GM19328 (cell line): ENCODE measurements at regions not wholly inside any gene's neighbourhood (a gene's known extent, or its start where the extent isn't known, plus 50 kb on each side); places are given as distances from the start of the nearest gene placed in this dataset.
"Not testable (repeated sequence)": the region's sequence is repeated elsewhere in the genome, so short reads cannot be mapped to it uniquely, and the experiment has no call there.

Source experiments
- ATAC-seq: cut with Tn5 transposase; IDR thresholded peaks from one replicate; pipeline ENCODE4 v1.9.1; 2021; ENCODE audit warnings: mild to moderate bottlenecking, moderate library complexity; ENCODE audit not compliant: unreplicated experiment

DNA sequence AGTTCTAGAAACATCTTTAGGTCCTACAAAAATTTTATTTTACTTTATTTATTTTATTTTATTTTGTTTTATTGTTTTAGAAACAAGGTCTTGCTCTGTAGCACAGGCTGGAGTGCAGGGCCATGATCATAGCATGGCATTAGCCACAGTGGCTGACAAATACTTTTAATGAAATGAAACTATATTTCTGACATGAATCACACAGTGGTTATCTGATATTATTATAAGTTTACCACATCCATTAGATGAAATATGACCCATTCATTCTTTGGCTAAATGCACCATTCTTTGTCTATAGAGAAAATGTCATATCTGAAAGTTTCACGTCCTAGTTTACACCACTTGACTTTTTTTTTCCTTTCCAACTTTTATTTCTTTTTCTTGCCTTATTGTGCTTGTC, 613.4 kb upstream of the ADAMTS5 start:
- ATAC-seq, result no peak

DNA sequence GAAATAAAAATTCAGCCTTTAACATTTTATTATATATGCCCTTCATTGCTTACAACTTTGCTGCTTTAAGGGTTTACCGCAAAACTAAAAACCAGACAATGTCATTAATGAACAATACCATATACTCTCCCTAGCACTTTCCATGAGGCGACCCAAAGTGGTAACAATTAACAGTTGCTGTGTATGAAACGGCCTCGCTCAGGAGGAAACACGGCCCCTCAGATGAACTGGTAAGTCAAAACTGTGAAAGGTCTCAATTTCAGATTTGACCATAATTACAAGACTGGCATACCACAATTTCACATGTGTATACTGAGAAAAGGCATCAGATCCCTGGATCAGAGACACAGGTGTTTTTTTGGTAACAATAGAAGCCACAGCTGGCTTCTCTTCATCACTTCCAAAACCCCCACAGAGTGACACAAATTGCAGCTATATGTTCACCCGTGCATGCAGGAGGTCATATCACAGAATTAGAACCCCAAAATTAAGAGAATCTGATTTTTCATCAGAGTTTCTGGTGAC, 611.9 kb upstream of the ADAMTS5 start:
- ATAC-seq, result no peak

DNA sequence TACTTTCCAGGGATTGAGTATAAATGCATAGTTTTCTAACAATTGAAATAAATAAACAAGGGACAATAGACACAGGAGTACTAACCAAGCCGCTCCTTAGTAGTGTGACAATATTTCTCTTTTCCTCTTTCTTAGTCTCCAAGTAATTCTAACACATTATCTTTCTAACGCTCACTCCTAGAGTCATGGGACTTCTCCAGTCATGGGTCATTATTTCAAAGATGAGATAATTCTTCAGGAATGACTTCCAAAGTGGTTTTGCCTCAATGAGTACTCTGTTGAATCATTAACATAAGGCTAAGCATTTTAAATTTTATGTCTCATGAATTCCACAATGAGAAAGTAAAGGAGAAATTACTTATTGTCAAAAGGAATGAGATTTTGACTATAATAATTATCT, 605.8 kb upstream of the ADAMTS5 start:
- no peak for ATAC-seq

DNA sequence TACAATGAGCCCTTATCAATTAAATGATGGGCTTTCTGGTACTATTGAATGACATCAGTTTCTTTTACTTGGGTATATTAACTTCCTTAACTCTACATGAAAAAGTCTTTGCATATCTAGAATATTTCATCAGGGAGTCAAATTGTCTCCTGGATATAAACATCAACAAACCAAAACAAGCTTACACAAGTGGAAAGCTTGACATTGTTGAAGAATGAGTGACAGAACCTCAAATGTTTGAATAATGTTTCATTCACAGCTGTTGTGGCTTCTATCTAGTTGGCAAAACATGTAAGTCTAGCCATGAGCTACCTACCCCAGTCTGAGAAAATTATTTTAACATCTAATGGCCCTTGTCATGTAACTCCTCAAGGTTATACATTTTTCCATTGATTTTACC, 604.8 kb upstream of the ADAMTS5 start:
- ATAC-seq, result no peak

DNA sequence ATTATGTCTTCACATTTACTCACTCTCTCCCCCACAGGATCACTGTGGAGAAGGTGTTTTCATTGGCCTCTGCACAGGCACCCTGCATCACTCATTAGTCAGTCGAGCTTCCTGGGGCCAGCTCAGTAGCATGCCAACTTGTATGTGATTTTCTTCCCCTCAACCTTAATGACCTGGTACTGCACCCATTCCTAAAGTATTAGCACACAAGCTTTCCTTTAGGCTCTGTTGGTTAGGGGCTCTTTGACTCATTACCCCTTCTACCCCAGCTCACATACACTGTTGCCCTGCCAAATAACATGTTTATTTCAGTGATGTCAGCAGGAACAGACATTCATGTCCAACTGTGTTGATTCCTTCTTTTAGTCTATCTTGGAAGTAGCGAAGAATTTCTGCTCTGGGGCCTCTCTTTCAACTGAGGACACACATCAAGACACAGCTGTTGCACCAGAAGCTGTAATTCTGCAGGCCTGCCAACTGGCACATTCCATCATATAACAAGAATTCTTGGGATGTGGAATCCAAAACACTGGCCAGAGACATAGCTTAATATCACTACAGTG, 603.5 kb upstream of the ADAMTS5 start:
- ATAC-seq, result no peak

DNA sequence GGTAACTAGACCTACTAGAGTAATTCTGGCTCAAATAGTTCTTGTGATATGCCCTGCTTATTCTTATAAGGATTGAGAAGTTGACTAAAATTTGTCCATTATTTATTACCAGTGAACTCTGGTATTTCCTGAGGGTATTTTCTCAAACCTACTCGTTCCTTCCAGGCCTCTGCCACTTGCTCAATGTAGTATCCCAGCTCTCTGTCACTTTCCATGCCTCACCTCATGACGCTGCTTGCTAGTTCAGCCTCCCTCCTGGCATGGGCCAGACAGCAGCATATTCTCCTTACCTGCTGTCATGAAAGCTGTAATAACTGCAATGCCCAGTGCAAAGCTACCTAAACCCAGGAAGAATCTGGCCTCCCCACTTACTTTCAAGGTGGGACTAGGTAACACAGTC, 602.9 kb upstream of the ADAMTS5 start:
- no peak for ATAC-seq

DNA sequence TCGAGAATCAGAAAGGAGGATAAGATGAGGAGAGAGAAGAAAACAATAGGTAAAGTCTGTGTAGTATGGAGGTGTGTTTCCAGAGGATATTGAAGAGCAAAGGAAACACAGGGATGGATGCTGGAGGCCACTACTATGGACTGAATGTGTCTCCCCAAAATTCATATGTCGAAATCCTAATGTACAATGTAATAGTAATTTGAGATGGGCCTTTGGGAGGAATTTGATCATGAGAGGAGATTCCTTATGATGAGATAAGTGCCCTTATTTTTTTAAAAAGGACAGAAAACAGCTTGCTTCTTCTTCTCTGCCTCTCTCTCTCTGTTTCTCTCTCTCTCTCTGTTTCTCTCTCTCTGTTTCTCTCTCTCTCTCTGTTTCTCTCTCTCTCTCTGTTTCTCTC, 602.2 kb upstream of the ADAMTS5 start:
- ATAC-seq, result no peak

DNA sequence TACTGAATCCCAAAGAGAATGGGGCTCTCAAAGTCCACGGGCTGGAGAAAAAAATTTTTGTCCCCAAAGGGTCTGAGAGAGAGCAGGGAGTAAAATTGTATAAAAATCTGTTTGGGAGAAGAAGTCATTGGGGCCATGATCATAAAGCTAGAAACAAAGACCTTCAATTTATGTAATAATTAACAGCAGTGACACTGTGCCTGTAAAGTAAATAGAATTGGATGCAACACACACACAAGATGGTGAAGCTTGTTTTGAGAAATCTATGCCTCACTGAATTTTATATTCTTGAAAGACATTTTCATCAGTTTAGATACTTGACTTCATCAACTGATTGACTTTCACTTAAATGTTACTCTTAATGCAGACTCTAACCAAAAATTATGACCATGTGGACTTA, 600.5 kb upstream of the ADAMTS5 start:
- ATAC-seq, result no peak

DNA sequence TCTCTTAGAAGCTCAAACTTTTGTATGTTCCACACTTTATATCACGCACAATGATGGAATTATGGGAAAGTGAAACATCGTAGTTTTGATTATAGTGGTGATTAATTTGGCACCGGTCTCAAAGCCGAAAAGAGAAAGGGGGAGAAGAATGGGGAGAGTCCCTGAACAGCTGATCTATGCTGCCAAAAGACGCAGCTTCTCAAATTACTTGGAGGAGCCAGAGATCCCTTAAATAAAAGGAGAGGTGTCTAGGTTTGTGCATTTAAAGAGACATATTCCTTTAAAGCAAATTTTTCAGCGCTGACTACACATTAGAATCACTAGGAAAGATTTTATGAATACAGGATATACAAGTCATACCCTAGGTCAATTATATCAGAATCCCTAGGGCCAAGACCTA, 599.6 kb upstream of the ADAMTS5 start:
- ATAC-seq, result no peak

DNA sequence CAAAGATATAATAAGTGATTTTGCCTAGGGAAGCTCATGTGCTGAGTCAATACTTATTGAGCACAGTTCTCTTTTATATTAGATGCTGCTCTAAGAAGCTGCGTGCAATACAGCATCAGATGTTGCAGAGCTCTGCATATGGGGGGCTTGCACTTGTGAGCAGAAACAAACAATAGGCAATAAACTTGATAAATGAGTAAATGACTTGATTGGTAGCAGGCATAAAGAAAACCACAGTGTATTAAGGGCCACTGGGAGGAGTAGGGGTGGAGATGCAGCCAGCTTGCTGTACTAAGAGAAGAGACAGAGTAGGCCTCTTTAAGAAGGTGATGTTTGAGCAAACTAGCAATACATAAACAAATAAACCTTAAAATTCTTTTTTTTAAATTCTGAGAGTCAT, 598.5 kb upstream of the ADAMTS5 start:
- no peak for ATAC-seq

DNA sequence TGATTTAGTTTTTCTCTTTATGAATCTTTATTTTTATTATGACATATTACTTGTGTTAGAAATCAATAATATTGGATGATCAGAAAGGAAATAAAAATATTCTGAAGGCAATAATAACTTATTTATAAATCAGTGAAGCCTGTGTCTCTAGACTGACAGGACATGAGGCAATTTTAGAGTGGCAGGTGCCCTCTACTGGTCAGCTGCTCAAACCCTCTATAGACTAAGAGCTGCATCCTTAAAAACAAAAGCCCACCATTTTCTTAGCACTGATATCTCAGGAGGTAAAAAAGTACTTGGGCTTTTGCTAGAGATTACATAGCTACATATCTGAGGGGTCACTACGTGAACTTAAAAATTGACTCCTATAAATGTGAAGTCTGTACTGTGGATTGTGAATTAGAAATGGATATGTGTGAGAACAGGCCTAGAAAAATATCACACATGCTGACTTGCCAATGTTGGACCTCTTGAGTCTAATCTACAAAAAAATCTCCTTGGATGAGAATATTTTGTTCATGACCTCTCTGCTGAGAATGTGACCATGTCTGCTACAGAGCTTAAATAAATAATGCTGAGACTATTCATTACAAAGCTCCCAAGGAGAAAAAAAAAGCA, 597.9 kb upstream of the ADAMTS5 start:
- ATAC-seq, result no peak

DNA sequence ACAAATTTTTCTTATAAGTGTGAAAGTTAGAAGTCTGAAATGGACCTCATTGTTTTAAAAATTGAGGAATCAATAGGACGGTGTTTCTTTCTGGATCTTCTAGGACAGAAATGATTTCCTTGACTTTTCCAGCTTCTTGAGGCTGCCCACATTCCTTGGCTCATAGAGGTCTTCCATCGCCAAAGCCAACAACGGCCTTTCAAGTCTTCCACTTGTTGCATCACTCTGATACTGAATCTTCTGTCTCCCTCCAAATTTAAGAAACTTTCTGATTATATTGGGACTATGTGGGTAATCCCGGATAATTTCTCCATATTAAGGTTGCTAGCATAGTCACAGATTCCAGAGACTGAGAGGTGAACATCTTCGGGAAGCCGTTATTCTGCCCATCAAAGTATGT, 595.4 kb upstream of the ADAMTS5 start:
- ATAC-seq, result no peak

DNA sequence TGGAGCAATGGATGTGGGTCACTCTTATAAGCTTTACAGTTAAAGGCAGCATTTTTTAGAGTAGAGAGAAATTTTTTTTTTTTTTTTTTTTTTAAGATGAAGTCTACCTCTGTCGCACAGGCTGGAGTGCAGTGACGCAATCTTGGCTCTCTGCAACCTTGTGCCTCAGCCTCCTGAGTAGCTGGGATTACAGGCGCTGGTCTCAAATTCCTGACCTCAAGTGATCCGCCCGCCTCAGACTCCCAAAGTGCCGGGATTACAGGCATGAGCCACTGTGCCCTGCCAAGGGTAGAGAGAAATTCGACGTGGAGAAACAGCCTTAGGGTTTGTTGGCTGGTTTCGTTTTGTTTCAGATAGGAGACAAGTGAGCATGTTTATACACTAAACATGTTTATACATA, 594.2 kb upstream of the ADAMTS5 start:
- no peak for ATAC-seq

DNA sequence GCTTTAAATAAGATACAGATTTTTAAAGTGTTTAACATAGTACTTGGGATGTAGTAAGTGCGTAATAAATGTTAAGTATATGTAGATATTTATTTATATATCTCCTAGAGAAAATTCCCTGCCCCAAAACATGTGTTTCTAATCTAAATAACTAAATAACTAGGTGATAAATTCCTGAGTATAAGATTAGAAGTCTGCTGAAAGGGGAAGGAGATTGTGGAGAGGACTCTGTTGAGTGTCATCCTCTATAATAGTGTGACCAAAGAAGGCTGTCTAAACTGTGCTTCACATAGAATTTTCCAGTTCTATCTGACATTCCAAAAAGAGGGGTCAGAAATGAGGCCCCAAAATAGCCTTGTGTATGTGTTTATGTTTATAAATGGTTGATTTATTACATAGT, 590.5 kb upstream of the ADAMTS5 start:
- ATAC-seq, result no peak

DNA sequence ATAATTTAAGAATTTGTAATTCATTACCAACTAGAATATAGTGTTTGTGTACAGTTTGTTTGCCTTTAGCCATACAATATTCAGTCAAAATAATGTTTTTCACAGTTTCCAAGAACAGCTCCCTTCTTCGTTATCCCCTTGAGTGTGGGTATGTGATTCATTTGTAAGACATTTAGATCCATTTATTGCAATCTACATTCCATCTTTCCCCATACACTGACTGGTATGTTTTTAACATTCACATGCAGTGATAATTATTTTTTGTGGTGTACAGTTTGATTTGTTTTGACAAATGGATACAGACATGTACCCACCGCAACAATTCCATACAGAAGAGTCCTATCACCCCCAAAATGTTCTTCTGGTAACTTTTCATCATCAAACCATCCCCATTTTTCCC, 589.1 kb upstream of the ADAMTS5 start:
- ATAC-seq, result no peak

DNA sequence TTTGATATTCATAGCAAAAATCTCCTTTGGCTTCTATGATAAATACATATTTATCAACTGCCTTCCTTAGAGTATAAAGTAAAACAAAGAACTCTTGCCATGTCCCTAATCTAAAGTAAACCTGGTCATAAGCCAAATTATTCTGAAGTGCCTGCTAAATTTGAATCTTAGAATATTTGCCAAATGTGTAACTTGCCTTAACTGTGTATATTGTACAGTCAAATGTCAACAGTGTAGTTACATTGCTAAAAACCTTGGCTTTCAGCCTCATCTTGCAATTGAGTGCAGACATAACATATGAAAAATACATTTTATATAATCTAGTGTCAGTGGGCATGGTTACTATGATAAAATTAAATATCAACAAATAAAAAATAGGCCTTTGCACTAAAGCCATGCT, 583.4 kb upstream of the ADAMTS5 start:
- no peak for ATAC-seq

DNA sequence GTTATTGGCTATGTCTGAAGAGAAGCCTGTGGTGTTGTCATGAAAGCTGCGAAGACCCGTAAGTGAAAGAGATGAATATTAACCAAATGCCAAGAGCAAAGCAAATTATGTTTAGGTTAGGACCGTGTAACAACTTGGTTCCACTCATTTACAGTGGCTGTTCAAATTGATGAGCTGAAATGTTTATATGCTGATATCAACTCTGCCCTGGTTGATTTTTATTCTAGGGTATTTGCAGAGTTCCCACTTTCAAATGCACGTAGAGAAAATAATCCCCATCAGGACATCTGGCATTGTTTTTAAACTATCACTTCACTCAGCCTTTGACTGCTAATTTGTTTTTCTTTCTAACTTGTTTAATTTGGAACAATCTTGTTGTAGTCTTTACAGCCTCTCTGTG, 581.6 kb upstream of the ADAMTS5 start:
- ATAC-seq, result no peak

DNA sequence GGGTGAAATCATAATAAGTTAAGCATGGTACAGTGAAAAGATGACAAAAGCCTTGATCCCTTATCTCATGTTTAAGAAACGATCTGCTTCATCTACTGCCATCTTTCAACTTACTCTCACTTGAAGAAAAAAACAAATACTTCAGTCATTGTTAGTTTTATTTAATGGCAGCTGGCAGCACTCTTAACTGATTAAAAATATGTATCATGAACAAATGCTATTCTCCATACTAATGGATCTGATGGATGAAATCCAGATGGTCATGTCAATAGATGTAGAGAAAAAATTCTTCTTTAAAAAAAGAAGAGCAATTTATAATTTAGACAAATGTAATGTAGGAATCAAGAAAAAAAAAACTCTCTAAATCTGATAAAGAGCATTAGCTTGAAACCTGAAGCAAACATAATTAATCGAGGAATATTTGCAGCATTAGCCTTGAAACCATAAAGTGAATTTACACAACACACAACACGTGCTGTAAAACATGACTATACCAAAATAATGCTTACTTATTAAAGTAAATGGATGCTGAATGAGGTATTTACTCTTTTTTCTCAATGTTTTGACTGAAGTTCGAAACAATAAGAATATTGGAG, 579.0 kb upstream of the ADAMTS5 start:
- no peak for ATAC-seq

DNA sequence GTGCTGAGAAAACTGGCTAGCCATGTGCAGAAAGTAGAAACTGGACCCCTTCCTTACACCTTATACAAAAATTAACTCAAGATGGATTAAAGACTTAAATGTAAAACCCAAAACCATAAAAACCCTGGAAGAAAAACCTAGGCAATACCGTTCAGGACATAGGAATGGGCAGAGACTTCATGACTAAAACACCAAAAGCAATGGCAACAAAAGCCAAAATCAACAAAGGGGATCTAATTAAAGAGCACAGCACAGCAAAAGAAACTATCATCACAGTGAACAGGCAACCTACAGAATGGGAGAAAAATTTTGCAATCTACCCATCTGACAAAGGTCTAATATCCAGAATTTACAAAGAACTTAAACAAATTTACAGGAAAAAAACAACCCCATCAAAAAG, 575.2 kb upstream of the ADAMTS5 start:
- not testable (repeated sequence) for ATAC-seq

DNA sequence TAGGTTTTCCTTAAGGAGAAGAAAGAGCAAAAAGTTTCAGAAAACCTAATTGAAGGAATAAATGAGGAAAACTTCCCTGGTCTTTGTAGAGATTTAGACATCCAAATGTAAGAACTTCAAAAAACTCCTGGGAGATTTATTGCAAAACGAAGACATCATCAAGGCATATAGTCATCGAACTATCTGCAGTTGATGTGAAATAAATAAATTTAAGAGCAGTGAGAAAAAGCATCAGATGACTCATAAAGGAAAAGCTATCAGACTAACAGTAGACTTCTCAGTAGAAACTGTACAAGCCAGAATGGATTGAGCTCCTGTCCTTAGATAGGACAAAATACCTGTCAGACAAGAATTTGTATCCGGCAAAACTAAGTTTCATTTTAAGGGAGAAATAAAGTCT, 569.4 kb upstream of the ADAMTS5 start:
- ATAC-seq, result no peak

DNA sequence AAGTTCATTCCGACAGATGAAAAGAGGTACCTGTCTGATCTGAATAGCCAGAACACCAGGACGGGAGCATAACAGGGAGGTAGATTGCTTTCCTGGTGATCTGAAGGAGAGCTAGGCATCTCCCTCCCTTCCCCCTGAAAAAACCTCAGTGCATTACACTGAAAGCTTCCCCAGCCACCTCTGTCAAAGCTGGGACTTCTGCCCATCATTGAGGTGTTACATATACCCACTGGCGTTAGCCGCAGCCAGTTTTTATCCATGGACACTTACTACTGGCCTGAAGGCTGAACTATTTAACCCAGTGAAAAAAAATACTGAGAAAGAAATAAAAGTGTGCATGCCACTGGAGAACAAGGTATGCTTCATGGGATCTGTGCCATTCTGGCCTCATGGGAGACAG, 568.3 kb upstream of the ADAMTS5 start:
- ATAC-seq, result no peak

DNA sequence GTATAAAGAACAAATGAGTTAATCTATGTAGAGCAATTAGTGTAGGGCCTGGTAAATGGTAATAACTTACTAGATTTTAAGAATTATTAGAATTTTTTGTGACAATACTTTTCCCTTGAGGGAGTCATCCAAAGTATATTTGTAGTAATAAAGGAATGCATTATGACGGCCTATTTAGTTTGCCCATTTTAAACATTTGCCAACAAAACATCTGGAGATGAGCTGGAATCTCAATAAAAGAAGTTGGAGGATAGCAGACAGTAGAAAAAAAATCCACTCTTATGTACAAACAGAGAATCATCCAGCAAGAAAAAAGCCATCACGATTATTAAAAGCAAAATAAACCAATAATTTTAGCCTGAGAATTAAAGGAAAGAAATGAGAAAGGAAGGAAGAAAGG, 567.3 kb upstream of the ADAMTS5 start:
- ATAC-seq, result no peak

DNA sequence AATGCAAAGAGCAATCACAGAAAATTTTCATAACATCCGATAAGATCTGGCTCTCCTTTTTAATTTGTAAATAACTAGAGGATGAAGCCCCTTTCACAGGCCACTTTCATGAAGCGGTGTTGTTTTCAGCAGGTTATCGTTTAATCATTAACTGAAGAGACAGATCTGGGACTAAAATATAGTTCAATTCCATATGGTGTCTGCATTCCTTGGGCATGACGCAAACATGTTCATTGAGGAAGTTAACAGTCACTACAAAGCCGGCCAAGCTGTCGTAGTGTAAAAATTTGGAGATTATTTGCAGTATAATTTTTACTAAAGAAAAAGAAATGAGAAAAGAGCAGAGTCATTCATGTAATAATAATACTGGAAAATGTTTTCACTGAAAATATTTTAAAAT, 565.2 kb upstream of the ADAMTS5 start:
- no peak for ATAC-seq
